ENCODE measurements at regions not wholly inside any gene's neighbourhood (a gene's known extent, or its start where the extent isn't known, plus 50 kb on each side); places are given as distances from the start of the nearest gene placed in this dataset.

- TF ChIP-seq, protein P1, sequence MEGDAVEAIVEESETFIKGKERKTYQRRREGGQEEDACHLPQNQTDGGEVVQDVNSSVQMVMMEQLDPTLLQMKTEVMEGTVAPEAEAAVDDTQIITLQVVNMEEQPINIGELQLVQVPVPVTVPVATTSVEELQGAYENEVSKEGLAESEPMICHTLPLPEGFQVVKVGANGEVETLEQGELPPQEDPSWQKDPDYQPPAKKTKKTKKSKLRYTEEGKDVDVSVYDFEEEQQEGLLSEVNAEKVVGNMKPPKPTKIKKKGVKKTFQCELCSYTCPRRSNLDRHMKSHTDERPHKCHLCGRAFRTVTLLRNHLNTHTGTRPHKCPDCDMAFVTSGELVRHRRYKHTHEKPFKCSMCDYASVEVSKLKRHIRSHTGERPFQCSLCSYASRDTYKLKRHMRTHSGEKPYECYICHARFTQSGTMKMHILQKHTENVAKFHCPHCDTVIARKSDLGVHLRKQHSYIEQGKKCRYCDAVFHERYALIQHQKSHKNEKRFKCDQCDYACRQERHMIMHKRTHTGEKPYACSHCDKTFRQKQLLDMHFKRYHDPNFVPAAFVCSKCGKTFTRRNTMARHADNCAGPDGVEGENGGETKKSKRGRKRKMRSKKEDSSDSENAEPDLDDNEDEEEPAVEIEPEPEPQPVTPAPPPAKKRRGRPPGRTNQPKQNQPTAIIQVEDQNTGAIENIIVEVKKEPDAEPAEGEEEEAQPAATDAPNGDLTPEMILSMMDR (IDR thresholded peaks at IDR 0.05): no peak
- TF ChIP-seq, protein P2, sequence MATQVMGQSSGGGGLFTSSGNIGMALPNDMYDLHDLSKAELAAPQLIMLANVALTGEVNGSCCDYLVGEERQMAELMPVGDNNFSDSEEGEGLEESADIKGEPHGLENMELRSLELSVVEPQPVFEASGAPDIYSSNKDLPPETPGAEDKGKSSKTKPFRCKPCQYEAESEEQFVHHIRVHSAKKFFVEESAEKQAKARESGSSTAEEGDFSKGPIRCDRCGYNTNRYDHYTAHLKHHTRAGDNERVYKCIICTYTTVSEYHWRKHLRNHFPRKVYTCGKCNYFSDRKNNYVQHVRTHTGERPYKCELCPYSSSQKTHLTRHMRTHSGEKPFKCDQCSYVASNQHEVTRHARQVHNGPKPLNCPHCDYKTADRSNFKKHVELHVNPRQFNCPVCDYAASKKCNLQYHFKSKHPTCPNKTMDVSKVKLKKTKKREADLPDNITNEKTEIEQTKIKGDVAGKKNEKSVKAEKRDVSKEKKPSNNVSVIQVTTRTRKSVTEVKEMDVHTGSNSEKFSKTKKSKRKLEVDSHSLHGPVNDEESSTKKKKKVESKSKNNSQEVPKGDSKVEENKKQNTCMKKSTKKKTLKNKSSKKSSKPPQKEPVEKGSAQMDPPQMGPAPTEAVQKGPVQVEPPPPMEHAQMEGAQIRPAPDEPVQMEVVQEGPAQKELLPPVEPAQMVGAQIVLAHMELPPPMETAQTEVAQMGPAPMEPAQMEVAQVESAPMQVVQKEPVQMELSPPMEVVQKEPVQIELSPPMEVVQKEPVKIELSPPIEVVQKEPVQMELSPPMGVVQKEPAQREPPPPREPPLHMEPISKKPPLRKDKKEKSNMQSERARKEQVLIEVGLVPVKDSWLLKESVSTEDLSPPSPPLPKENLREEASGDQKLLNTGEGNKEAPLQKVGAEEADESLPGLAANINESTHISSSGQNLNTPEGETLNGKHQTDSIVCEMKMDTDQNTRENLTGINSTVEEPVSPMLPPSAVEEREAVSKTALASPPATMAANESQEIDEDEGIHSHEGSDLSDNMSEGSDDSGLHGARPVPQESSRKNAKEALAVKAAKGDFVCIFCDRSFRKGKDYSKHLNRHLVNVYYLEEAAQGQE (IDR thresholded peaks at IDR 0.05; ENCODE audit: insufficient read depth in 1 of 2, low read depth in 2 of 2, low read length in 1 of 2): no peak
- no peak for TF ChIP-seq POLR2AphosphoS5 (IDR thresholded peaks at IDR 0.05; ENCODE audit: low read depth, low read length)
Measured at GRCh38 chr5:110108520-110108919, 418.8 kb downstream of the MAN2A1 start.

All from Panc1 (cell line).